H9 (cell line): ENCODE measurements at regions not wholly inside any gene's neighbourhood (a gene's known extent, or its start where the extent isn't known, plus 50 kb on each side); places are given as distances from the start of the nearest gene placed in this dataset.
"Not testable (repeated sequence)": the region's sequence is repeated elsewhere in the genome, so short reads cannot be mapped to it uniquely, and the experiment has no call there.

ENCODE experiments used
- DNase-seq: peaks from one replicate; pipeline ENCODE4 v3.0.0-alpha.2; 2017
- H2AFZ ChIP-seq: one replicate; pipeline ENCODE4 v1.6.1; 2013; ENCODE audit warnings: mild to moderate bottlenecking, low read length, control low read depth, moderate library complexity
- H2AK5ac ChIP-seq: 2 replicates; pipeline ENCODE4 v1.6.1; 2013; ENCODE audit warnings: low read length, control low read depth, mixed read lengths; ENCODE audit not compliant: insufficient read length
- H2BK120ac ChIP-seq: one replicate; pipeline ENCODE4 v1.6.1; 2013; ENCODE audit warnings: low read depth, mild to moderate bottlenecking, low read length, control low read depth, inconsistent platforms; ENCODE audit not compliant: poor library complexity, severe bottlenecking
- H2BK12ac ChIP-seq: 2 replicates; pipeline ENCODE4 v1.6.1; 2013; ENCODE audit warnings: low read length, control low read depth, mixed read lengths, low read depth; ENCODE audit not compliant: insufficient read length
- H2BK15ac ChIP-seq: 2 replicates; pipeline ENCODE4 v1.6.1; 2013; ENCODE audit warnings: low read depth, low read length, control low read depth
- H2BK20ac ChIP-seq: one replicate; pipeline ENCODE4 v1.6.1; 2013; ENCODE audit warnings: low read depth, mild to moderate bottlenecking, low read length, control low read depth, inconsistent platforms; ENCODE audit not compliant: poor library complexity, severe bottlenecking
- H2BK5ac ChIP-seq: 2 replicates; pipeline ENCODE4 v1.6.1; 2013; ENCODE audit warnings: low read length, control low read depth, mixed read lengths; ENCODE audit not compliant: insufficient read length
- H3K14ac ChIP-seq: 2 replicates; pipeline ENCODE4 v1.6.1; 2013; ENCODE audit warnings: low read length, control low read depth; ENCODE audit not compliant: insufficient read depth
- H3K18ac ChIP-seq: 2 replicates; pipeline ENCODE4 v1.6.1; 2013; ENCODE audit warnings: low read depth, mild to moderate bottlenecking, mixed read lengths, low read length, control low read depth; ENCODE audit not compliant: insufficient read length
- H3K23ac ChIP-seq: 2 replicates; pipeline ENCODE4 v1.6.1; 2013; ENCODE audit warnings: low read length, control low read depth, mixed read lengths, low read depth; ENCODE audit not compliant: insufficient read length
- H3K23me2 ChIP-seq: 2 replicates; pipeline ENCODE4 v1.6.1; 2013; ENCODE audit warnings: low read depth, mild to moderate bottlenecking, mixed read lengths, low read length, control low read depth; ENCODE audit not compliant: insufficient read length, poor library complexity, severe bottlenecking
- H3K27ac ChIP-seq: 2 replicates; pipeline ENCODE4 v1.5.1; 2013; ENCODE audit warnings: low read length, control low read depth, mixed read lengths, low read depth; ENCODE audit not compliant: insufficient read length
- H3K27me3 ChIP-seq: 2 replicates; pipeline ENCODE4 v1.6.1; 2013; ENCODE audit warnings: low read length, control low read depth, inconsistent platforms; ENCODE audit not compliant: insufficient read depth
- H3K4ac ChIP-seq: 2 replicates; pipeline ENCODE4 v1.6.1; 2013; ENCODE audit warnings: low read depth, mild to moderate bottlenecking, control low read depth, inconsistent platforms, low read length, moderate library complexity
- H3K4me1 ChIP-seq: 2 replicates; pipeline ENCODE4 v1.6.1; 2013; ENCODE audit warnings: low read length, control low read depth, inconsistent platforms; ENCODE audit not compliant: insufficient read depth
- H3K4me2 ChIP-seq: 2 replicates; pipeline ENCODE4 v1.6.1; 2013; ENCODE audit warnings: low read length, control low read depth, mixed read lengths; ENCODE audit not compliant: insufficient read length, insufficient read depth
- H3K56ac ChIP-seq: 2 replicates; pipeline ENCODE4 v1.6.1; 2013; ENCODE audit warnings: low read depth, mild to moderate bottlenecking, mixed read lengths, low read length, control low read depth; ENCODE audit not compliant: insufficient read length
- H3K79me1 ChIP-seq: 2 replicates; pipeline ENCODE4 v1.6.1; 2013; ENCODE audit warnings: low read depth, mild to moderate bottlenecking, moderate library complexity, low read length, control low read depth, inconsistent platforms; ENCODE audit not compliant: insufficient read depth, poor library complexity, severe bottlenecking
- H3K79me2 ChIP-seq: 2 replicates; pipeline ENCODE4 v1.6.1; 2013; ENCODE audit warnings: low read length, control low read depth, inconsistent platforms; ENCODE audit not compliant: insufficient read depth
- H3K9ac ChIP-seq: 2 replicates; pipeline ENCODE4 v1.6.1; 2013; ENCODE audit warnings: low read length, control low read depth, mixed read lengths; ENCODE audit not compliant: insufficient read length; ENCODE audit errors: extremely low read depth
- H3K9me3 ChIP-seq: one replicate; pipeline ENCODE4 v1.6.1; 2013; ENCODE audit warnings: low read depth, low read length, inconsistent platforms; ENCODE audit not compliant: control insufficient read depth
- H3T11ph ChIP-seq: one replicate; pipeline ENCODE4 v1.6.1; 2013; ENCODE audit warnings: mild to moderate bottlenecking, low read length, control low read depth, inconsistent platforms
- H4K20me1 ChIP-seq: one replicate; pipeline ENCODE4 v1.6.1; 2013; ENCODE audit not compliant: control insufficient read depth, insufficient read length, insufficient read depth
- H4K5ac ChIP-seq: 2 replicates; pipeline ENCODE4 v1.6.1; 2013; ENCODE audit warnings: low read depth, mild to moderate bottlenecking, mixed read lengths, low read length, control low read depth; ENCODE audit not compliant: insufficient read length
- H4K8ac ChIP-seq: replicated peaks from 2 replicates; pipeline ENCODE4 v1.6.1; 2013; ENCODE audit warnings: low read length, control low read depth, mixed read lengths, low read depth; ENCODE audit not compliant: insufficient read length
- H4K91ac ChIP-seq: 2 replicates; pipeline ENCODE4 v1.6.1; 2013; ENCODE audit warnings: low read depth, mild to moderate bottlenecking, moderate library complexity, mixed read lengths, low read length, control low read depth; ENCODE audit not compliant: insufficient read length
- H3K27ac Mint-ChIP-seq, 3 experiments: 2 replicates in 2 of 3; 3 replicates in 1 of 3; pipeline ENCODE4 v1.8.0; 2020 to 2021; ENCODE audit warnings: mixed read lengths in 3 of 3, mild to moderate bottlenecking in 1 of 3, moderate library complexity in 1 of 3
- H3K27me3 Mint-ChIP-seq: 2 replicates; pipeline ENCODE4 v1.8.0; 2021; ENCODE audit warnings: low read depth, mild to moderate bottlenecking, moderate library complexity, mixed read lengths
- H3K36me3 Mint-ChIP-seq, 3 experiments: 2 replicates in 2 of 3; 3 replicates in 1 of 3; pipeline ENCODE4 v1.8.0; 2020 to 2021; ENCODE audit warnings: low read depth in 3 of 3, mixed read lengths in 3 of 3; ENCODE audit not compliant: insufficient read depth in 1 of 3
- H3K4me1 Mint-ChIP-seq, 2 experiments: 2 replicates each; pipeline ENCODE4 v1.8.0; 2020; ENCODE audit warnings: mixed read lengths in 2 of 2
- H3K4me3 Mint-ChIP-seq, 2 experiments: 2 replicates in 1 of 2; 3 replicates in 1 of 2; pipeline ENCODE4 v1.8.0; 2020 to 2021; ENCODE audit warnings: mild to moderate bottlenecking in 2 of 2, mixed read lengths in 2 of 2, moderate library complexity in 1 of 2
- H3K9me3 Mint-ChIP-seq, 2 experiments: 2 replicates in 1 of 2; 3 replicates in 1 of 2; pipeline ENCODE4 v1.8.0; 2020; ENCODE audit warnings: mild to moderate bottlenecking in 2 of 2, mixed read lengths in 2 of 2, moderate library complexity in 1 of 2
- CTCF ChIP-seq: fragments of 200-600 bp; sonication (generic); conservative IDR thresholded peaks from 3 replicates; pipeline ENCODE4 v1.8.0; 2021; ENCODE audit warnings: antibody characterized with exemption, mild to moderate bottlenecking
- WGBS: extraction: QIAGEN DNeasy Blood & Tissue Kit; methylation state at CpG from one replicate; pipeline ENCODE4 v1.1.7; 2013; ENCODE audit warnings: missing lambda C conversion rate, low lambda C conversion rate, mixed read lengths; ENCODE audit not compliant: insufficient read length; ENCODE audit errors: extremely low coverage; 5-methylcytosine and 5-hydroxymethylcytosine counted together

DNA sequence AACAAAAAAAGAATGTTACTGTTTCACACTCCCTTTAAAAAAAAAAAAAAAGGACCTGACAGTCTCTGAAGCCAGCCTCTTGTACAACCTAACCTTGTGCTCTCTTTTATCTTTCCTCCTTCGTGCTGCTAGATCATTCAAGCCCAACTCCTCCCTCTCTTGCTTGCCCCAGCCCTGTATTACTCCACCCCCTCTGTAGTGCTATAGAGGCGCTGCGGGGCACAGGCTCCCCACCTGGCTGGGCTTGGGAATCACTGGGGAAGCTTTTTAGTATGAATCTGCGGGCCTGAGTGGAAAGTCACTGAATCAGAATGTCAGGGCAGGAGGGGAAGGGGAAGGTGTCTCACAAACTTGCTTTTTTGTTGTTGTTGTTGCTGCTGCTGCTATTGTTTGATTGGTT lies 383.7 kb upstream of the CAMK1G start:
- Histone ChIP-seq H3K27me3 (no peaks in the 10 kb centered on the region), H3K9me3 (peaks cover 17% of the 10 kb centered on the region), H3K56ac (no peak overlapping the region), H2AK5ac (no peak overlapping the region), H3K79me1 (no peaks in the 10 kb centered on the region), H3K18ac (no peak overlapping the region), H3K4ac (no peak overlapping the region), H4K20me1 (no peaks in the 10 kb centered on the region), H3K14ac (no peak overlapping the region), H4K91ac (no peak overlapping the region), H3K4me1 (peaks cover 3% of the 10 kb centered on the region; the same call in 1 of the 2 replicates), H2BK15ac (no peak overlapping the region), H3K23me2 (no peaks in the 10 kb centered on the region), H3T11ph (no peak overlapping the region), H2BK120ac (no peak overlapping the region), H3K4me2 (peak overlapping the region; percentile 6), H2BK5ac (no peak overlapping the region), H3K9ac (no peak overlapping the region), H4K8ac (no peak overlapping the region), H3K79me2 (no peaks in the 10 kb centered on the region), H4K5ac (no peak overlapping the region), H2BK12ac (no peak overlapping the region), H3K27ac (peak overlapping the region; percentile 43), H3K23ac (no peak overlapping the region), H2BK20ac (no peak overlapping the region), H2AFZ (no peak overlapping the region)
- Mint-ChIP-seq H3K27ac (peak overlapping the region; percentile 93 to 97 (median 96); a peak in 6 of 7 replicates), H3K36me3 (peaks cover 23 to 26% (median 23%) of the 10 kb centered on the region in 3 experiments), H3K4me3 (peak overlapping the region; percentile 17 to 24; a peak in 3 of 5 replicates), H3K4me1 (peaks cover 49 to 50% of the 10 kb centered on the region in 2 experiments), H3K27me3 (peaks cover 4% of the 10 kb centered on the region; the same call in 1 of the 2 replicates), H3K9me3 (peaks cover 25% of the 10 kb centered on the region in 2 experiments)
- DNase-seq, result peak; percentile 84
- 0 out of 3 replicates have a peak, but pooled peaks have one; percentile 19 for TF ChIP-seq CTCF
- no CpG with 5 or more reads among the region's 4 CpGs for WGBS

GRCh38 chr1:209202321-209202720 lies 381.2 kb upstream of the CAMK1G start:
- H3K9ac ChIP-seq, H3K27me3 Mint-ChIP-seq, H3K23ac ChIP-seq, H2BK5ac ChIP-seq, H4K8ac ChIP-seq, H3K23me2 ChIP-seq, H2BK20ac ChIP-seq, H2BK15ac ChIP-seq, H3K4me1 ChIP-seq, DNase-seq, H3K14ac ChIP-seq, H3K27ac ChIP-seq, H3K9me3 Mint-ChIP-seq, H3K56ac ChIP-seq, H4K20me1 ChIP-seq, H2AFZ ChIP-seq, H3K27me3 ChIP-seq, H3T11ph ChIP-seq, H3K36me3 Mint-ChIP-seq, H4K5ac ChIP-seq, H3K79me2 ChIP-seq, H2AK5ac ChIP-seq, H2BK120ac ChIP-seq, H3K4me3 Mint-ChIP-seq, H3K4ac ChIP-seq, H3K9me3 ChIP-seq, H3K18ac ChIP-seq, H2BK12ac ChIP-seq, H3K79me1 ChIP-seq, H3K27ac Mint-ChIP-seq, H3K4me2 ChIP-seq, H4K91ac ChIP-seq: not testable (repeated sequence)
- WGBS, result no CpG with 5 or more reads among the region's 11 CpGs
- H3K4me1 Mint-ChIP-seq, result peaks cover 48 to 49% of the 10 kb centered on the region in 2 experiments
